ENCODE measurements at regions not wholly inside any gene's neighbourhood (a gene's known extent, or its start where the extent isn't known, plus 50 kb on each side); places are given as distances from the start of the nearest gene placed in this dataset.
"Not testable (repeated sequence)": the region's sequence is repeated elsewhere in the genome, so short reads cannot be mapped to it uniquely, and the experiment has no call there.

- DNase-seq: no peak
Measured at GRCh38 chr7:79774150-79774549, 320.7 kb upstream of the MAGI2 start.

DNA sequence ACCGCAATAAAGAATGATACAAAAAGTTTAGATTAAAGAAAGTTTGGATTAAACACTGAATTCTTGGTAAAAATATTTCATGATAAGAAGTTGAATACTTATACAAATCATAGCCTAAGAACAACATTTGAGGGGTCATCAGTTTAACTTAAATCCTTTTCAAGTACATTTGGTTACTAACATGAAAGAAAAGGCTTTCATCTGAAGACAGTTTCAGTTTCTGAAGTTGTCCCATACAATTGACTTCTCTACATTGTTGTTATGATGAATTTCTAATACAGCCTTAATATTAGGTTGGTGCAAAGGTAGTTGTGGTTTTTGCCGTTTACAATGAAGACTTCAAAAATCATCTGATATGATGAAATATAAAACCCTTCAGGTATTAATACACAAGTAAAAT is 317.5 kb upstream of the MAGI2 start:
- no peak for DNase-seq

GRCh38 chr7:79770063-79770462 is 316.6 kb upstream of the MAGI2 start:
- DNase-seq: no peak

GRCh38 chr7:79767876-79768560 is 314.6 kb upstream of the MAGI2 start:
- DNase-seq: not testable (repeated sequence)

- not testable (repeated sequence) for DNase-seq
Measured at GRCh38 chr7:79767192-79767591, 313.7 kb upstream of the MAGI2 start.

- DNase-seq: no peak
Measured at GRCh38 chr7:79761876-79762429, 308.5 kb upstream of the MAGI2 start.

GRCh38 chr7:79750941-79751340 is 297.5 kb upstream of the MAGI2 start:
- not testable (repeated sequence) for DNase-seq

DNA sequence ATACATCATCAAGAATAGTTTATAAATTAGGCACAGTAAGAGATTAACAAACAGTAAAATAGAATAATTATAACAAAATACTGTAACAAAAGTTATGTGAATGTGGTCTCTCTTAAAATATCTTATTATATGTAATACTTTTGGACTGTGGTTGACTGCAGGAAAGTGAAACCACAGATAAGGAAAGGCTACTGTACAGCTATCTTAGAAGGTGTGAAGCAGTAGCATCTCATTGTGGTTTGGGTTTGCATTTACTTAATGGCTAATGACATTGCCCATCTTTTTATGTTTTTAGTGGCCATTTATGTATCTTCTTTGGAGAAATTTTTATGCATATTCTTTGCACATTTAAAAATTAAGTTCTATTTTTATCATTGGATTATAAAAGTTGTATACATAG is 296.4 kb upstream of the MAGI2 start:
- DNase-seq: no peak

GRCh38 chr7:79741684-79742083 is 288.2 kb upstream of the MAGI2 start:
- DNase-seq: no peak

DNA sequence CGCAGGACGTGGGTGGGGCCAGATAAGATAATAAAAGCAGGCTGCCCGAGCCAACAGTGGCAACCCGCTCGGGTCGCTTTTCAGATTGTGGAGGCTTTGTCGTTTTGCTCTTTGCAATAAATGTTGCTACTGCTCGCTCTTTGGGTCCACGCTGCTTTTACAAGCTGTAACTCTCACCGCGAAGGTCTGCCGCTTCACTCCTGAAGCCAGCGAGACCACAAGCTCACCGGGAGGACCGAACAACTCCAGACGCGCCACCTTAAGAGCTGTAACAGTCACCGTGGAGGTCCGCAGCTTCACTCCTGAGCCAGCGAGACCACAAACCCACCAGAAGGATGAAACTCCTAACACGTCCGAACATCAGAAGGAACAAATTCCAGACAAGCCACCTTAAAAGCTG is 286.6 kb upstream of the MAGI2 start:
- DNase-seq: no peak

DNA sequence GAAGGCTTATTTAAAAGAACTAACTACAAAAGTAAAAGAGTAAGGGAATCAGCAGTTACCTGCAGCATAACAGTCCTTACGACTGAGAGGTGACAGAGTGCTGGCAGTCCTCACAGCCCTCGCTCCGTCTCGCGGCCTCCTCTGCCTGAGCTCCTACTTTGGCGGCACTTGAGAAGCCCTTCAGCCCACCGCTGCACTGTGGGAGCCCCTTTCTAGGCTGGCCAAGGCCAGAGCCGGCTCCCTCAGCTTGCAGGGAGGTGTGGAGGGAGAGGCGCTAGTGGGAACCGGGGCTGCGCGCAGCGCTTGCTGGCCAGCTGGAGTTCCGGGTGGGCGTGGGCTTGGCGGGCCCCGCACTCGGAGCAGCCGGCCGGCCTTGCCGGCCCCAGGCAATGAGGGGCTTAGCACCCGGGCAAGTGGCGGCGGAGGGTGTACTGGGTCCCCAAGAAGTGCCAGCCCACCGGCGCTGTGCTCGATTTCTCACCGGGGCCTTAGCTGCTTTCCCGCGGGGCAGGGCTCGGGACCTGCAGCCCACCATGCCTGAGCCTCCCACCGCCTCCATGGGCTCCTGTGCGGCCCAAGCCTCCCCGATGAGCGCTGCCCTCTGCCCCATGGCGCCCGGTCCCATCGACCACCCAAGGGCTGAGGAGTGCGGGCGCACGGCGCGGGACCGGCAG is 285.7 kb upstream of the MAGI2 start:
- not testable (repeated sequence) for DNase-seq

DNA sequence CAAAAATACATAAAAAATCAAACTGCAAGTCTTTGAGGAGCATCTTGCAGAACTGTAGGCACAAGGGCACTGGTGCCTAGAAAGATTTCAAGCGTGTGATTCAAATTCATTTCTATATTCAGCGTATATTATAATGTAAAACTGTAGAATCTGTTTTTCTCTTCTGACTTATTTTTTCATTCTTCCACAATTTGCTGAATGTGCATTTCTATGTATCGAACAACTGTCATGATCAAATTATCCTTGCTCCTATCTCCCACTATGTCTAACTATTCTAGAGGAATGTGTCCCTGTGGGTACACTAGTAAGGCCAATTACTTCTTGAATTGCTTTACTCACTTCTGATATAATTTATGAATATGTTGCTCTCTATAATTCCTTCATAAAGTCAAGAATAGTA is 283.0 kb upstream of the MAGI2 start:
- no peak for DNase-seq

GRCh38 chr7:79735012-79735411 is 281.5 kb upstream of the MAGI2 start:
- no peak for DNase-seq

DNA sequence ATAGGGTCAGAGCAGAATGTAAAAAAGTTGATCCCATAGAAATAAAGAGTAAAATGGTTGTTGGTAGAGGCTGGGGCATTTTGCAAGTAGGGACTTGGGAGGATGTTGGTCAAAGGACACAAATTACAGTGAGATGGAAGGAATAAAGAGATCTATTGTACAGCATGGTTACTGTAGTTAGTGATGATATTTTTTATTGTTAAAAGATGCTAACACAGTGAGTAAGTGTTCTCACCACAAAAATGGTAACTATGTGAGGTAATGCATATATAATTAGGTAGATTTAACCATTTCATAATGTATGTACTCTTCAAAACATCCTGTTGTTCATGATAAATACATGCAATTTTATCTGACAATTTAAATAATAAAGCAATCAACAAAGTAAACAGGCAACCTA is 280.7 kb upstream of the MAGI2 start:
- no peak for DNase-seq

DNA sequence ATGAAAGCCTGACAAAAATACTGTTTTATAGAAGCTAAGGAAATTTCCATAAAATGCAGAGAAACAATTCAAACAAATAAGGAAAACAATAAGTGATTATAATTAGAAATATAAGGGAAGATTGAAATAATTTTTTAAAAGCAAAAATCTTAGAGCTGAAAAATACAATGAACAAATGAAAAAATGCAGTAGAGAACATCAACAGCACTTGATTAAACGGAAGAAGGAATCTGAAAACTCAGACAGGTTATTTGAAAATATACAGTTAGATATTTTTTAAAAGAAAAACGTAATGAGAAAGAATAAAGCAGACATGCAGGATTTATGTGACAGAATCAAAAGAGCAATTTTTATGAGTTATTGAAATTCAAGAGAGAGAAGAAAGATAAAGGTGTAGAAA is 279.1 kb upstream of the MAGI2 start:
- DNase-seq: no peak

DNA sequence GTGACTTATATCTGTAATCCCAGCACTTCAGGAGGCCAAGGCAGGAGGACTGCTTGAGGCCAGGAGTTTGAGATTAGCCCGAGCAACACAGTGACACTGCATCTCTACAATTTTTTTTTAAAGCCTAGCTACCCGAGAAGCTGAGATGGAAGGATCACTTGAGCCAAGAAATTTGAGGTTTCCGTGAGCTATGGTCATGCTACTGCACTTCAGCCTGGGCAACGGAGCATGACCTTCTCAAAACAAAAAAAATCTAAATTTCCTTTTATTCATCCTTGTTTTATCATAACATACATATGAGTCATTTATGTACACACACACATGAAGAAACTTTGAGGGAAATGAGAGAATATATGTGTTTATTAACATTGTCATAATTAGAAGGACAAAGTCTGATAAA is 277.5 kb upstream of the MAGI2 start:
- DNase-seq: no peak

DNA sequence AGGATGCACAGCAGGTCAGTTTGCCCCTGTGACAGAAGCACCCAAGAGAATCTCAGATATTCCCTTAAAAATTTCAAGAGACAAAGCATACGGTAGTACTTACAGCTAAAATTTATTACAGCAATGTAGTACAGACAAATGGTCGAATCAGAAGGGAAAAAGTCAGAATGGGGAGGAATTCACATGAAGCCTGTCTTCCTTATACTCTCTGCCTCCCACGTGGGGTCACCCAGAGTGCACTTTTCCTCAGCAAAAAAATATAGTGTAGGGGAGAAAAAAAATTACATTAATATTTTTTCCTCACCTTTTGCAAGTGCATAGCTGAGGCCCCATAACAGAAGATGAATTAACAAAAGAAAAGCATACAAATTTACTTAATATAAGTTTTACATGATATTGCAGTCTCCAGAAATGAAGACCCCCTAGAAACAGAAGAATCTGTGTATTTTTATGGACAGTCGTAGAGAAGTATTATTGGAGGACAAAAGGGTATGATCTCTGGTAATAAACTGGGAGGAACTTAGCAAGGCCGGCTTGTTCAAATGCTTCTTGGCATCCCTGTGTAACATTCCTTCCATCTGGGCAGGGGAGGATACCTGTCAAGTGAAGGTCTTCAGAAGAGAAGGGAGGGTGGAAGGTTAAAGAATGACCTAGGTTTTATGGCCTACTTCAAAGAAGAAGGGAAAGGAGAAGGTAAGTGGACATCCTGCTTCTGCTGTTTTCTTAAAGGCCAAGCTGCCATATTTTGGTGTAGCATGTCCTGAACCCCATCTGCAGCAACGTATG is 270.6 kb upstream of the MAGI2 start:
- no peak for DNase-seq

DNA sequence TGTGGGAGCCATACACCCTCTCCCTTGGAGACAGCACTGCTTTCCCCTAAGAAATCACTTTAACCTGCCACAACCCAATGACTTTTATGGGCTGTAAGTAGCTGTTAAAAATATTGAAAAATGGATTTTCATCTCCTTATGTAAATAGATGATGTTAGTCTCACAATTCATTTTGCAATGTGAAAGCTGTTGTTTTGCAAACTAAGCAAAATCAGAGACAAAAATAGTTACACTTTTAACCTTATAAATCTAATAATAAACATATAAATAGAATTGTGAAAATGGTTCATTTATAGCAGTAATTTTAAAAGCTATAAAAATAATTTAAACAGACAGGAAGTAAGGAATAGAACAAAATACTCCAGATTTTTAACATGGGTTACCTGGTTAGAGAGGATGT is 268.8 kb upstream of the MAGI2 start:
- no peak for DNase-seq

GRCh38 chr7:79719216-79719615 is 265.7 kb upstream of the MAGI2 start:
- DNase-seq: no peak

GRCh38 chr7:79716329-79716728 is 262.9 kb upstream of the MAGI2 start:
- DNase-seq: no peak

DNA sequence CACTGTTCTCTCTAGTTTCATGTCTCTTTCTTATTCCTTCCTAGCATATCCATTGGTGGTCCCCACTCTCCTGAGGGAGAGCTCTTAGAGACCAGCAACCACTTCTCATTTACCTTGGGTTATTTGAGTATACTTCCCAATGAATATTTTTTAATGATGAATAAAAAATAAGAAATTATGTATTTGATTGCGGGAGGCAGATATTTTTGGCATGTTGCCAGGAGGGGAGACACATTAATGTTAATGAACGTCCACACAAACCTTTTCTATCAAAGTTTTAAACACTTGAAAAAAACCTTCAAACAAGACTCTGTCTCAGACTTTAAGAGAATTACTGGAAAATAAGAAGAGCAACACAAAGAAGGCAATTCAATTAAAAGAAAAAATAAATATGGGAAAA is 260.6 kb upstream of the MAGI2 start:
- no peak for DNase-seq

DNA sequence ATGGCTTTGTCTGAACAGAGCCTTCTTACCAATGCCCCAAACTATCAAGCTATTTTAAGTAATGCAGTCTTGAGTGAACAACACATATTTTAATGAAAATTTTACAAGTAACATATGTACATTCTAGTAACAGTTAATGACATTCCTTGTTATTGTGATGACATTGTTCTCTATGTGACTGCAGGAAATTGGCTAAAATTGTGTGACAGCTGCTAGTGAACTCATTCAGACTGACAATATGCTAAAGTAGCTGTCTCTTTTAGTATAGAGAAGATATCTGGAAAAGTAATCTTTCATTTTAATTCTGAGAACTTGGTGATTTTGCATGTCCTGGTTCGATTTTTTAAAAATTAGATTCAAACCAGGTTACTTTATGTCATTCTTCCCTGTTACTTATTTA is 259.8 kb upstream of the MAGI2 start:
- DNase-seq: no peak

- DNase-seq: no peak
Measured at GRCh38 chr7:79711660-79712059, 258.2 kb upstream of the MAGI2 start.

Measured in activated CD4-positive, CD25-positive, alpha-beta regulatory T cell treated with anti-CD3 and anti-CD28 coated beads, Interleukin-2, amount 50 U/mL, for 72 hours (primary cell).